Neural cell (in vitro differentiated cells): ENCODE measurements at regions not wholly inside any gene's neighbourhood (a gene's known extent, or its start where the extent isn't known, plus 50 kb on each side); places are given as distances from the start of the nearest gene placed in this dataset.

Experiments used
- H2AFZ ChIP-seq: fragments of 200-600, 300-800 bp; sonication (generic), shearing (Covaris generic); 2 replicates; pipeline ENCODE4 v1.6.0; 2014; ENCODE audit warnings: low read depth, mild to moderate bottlenecking, antibody characterized with exemption, low read length, moderate library complexity
- H3F3A ChIP-seq: fragments of 200-600 bp; shearing (Covaris generic); 2 replicates; pipeline ENCODE4 v1.6.1; 2016; ENCODE audit warnings: mild to moderate bottlenecking, moderate library complexity, mixed read lengths, antibody characterized with exemption, low read length; ENCODE audit not compliant: insufficient read depth, poor library complexity, severe bottlenecking
- H3K27ac ChIP-seq: fragments of 200-600, 300-800 bp; sonication (generic), shearing (Covaris generic); 2 replicates; pipeline ENCODE4 v1.5.1; 2014; ENCODE audit warnings: mild to moderate bottlenecking, low read length, moderate library complexity
- H3K27me3 ChIP-seq: fragments of 300-800, 200-600 bp; sonication (generic), shearing (Covaris generic); 2 replicates; pipeline ENCODE4 v1.6.0; 2014; ENCODE audit warnings: mild to moderate bottlenecking, low read depth, low read length, moderate library complexity; ENCODE audit not compliant: insufficient read depth
- H3K36me3 ChIP-seq: fragments of 300-800, 200-600 bp; sonication (generic), shearing (Covaris generic); 2 replicates; pipeline ENCODE4 v1.5.1; 2014; ENCODE audit warnings: mild to moderate bottlenecking, antibody characterized with exemption, low read length, moderate library complexity; ENCODE audit not compliant: insufficient read depth
- H3K4me2 ChIP-seq: fragments of 300-800, 200-600 bp; sonication (generic), shearing (Covaris generic); 2 replicates; pipeline ENCODE4 v1.6.0; 2014; ENCODE audit warnings: mild to moderate bottlenecking, low read length
- H3K4me3 ChIP-seq: fragments of 300-800, 200-600 bp; sonication (generic), shearing (Covaris generic); 2 replicates; pipeline ENCODE4 v1.5.1; 2014; ENCODE audit warnings: mild to moderate bottlenecking, low read length, moderate library complexity
- H3K79me2 ChIP-seq: fragments of 200-600 bp; shearing (Covaris generic); replicated peaks from 2 replicates; pipeline ENCODE4 v1.6.0; 2014; ENCODE audit warnings: mild to moderate bottlenecking, low read length, moderate library complexity; ENCODE audit not compliant: insufficient read depth
- H3K9ac ChIP-seq: fragments of 300-800, 200-600 bp; sonication (generic), shearing (Covaris generic); 2 replicates; pipeline ENCODE4 v1.6.1; 2016; ENCODE audit warnings: mild to moderate bottlenecking, low read length, mixed read lengths
- H3K9me2 ChIP-seq: fragments of 200-600 bp; shearing (Covaris generic); 2 replicates; pipeline ENCODE4 v1.6.1; 2016; ENCODE audit warnings: mild to moderate bottlenecking, low read length, mixed read lengths; ENCODE audit not compliant: insufficient read depth
- H3K9me3 ChIP-seq: fragments of 200-600, 300-800 bp; sonication (generic), shearing (Covaris generic); 2 replicates; pipeline ENCODE4 v1.6.1; 2016; ENCODE audit warnings: mild to moderate bottlenecking, mixed run types, low read length, moderate library complexity, mixed read lengths
- H4K20me1 ChIP-seq: fragments of 200-600 bp; shearing (Covaris generic); 2 replicates; pipeline ENCODE4 v1.6.1; 2016; ENCODE audit warnings: mild to moderate bottlenecking, mixed run types; ENCODE audit not compliant: insufficient read depth
- CTCF ChIP-seq: fragments of 450-650 bp; IDR thresholded peaks from 2 replicates; pipeline ENCODE4 v1.5.1; 2014; ENCODE audit warnings: antibody characterized with exemption, mild to moderate bottlenecking, moderate library complexity; ENCODE audit not compliant: poor library complexity, severe bottlenecking
- EP300 ChIP-seq: fragments of 450-650 bp; conservative IDR thresholded peaks from 2 replicates; pipeline ENCODE4 v1.6.1; 2014; ENCODE audit warnings: antibody characterized with exemption, mild to moderate bottlenecking, moderate library complexity; ENCODE audit not compliant: poor library complexity, severe bottlenecking
- EZH2 ChIP-seq: fragments of 200-600, 300-800 bp; shearing (Covaris generic), sonication (generic); IDR thresholded peaks from 2 replicates; pipeline ENCODE4 v1.6.1; 2014; ENCODE audit warnings: antibody characterized with exemption, low read length, borderline replicate concordance, mild to moderate bottlenecking; ENCODE audit not compliant: insufficient read depth, poor library complexity, severe bottlenecking
- MXI1 ChIP-seq: fragments of 450-650 bp; conservative IDR thresholded peaks from 2 replicates; pipeline ENCODE4 v1.6.1; 2014; ENCODE audit warnings: antibody characterized with exemption, mild to moderate bottlenecking; ENCODE audit not compliant: poor library complexity, severe bottlenecking
- POLR2AphosphoS5 ChIP-seq: IDR thresholded peaks from 2 replicates; pipeline ENCODE4 v1.6.1; 2012
- SMC3 ChIP-seq: fragments of 450-650 bp; conservative IDR thresholded peaks from 2 replicates; pipeline ENCODE4 v1.6.1; 2014; ENCODE audit warnings: antibody characterized with exemption, mild to moderate bottlenecking, moderate library complexity; ENCODE audit not compliant: poor library complexity
- TAF1 ChIP-seq: IDR thresholded peaks from 2 replicates; pipeline ENCODE4 v1.6.1; 2012; ENCODE audit warnings: low read depth

- no peak overlapping the region for H3K27ac ChIP-seq
- H4K20me1 ChIP-seq: no peaks in the 10 kb centered on the region
- no peak for TF ChIP-seq EZH2
- no peak for TF ChIP-seq CTCF
- no peak for TF ChIP-seq SMC3
- H2AFZ ChIP-seq: no peak overlapping the region
- H3K27me3 ChIP-seq: no peaks in the 10 kb centered on the region
- no peak overlapping the region for H3K9ac ChIP-seq
- H3K9me3 ChIP-seq: no peaks in the 10 kb centered on the region
- H3K4me3 ChIP-seq: no peak overlapping the region
- H3K9me2 ChIP-seq: no peaks in the 10 kb centered on the region
- no peak overlapping the region for H3K4me2 ChIP-seq
- H3K79me2 ChIP-seq: no peaks in the 10 kb centered on the region
- H3K36me3 ChIP-seq: no peaks in the 10 kb centered on the region
- no peaks in the 10 kb centered on the region for H3F3A ChIP-seq
These were observed 87.8 kb upstream of the SNTG2 start for GRCh38 chr2:862731-863466.

GRCh38 chr2:862355-862687 lies 88.3 kb upstream of the SNTG2 start:
- no peak overlapping the region for H3K27ac ChIP-seq
- no peaks in the 10 kb centered on the region for H3K27me3 ChIP-seq
- H3K9ac ChIP-seq: no peak overlapping the region
- H3K79me2 ChIP-seq: no peaks in the 10 kb centered on the region
- no peak overlapping the region for H2AFZ ChIP-seq
- H3K36me3 ChIP-seq: no peaks in the 10 kb centered on the region
- TF ChIP-seq MXI1 (no peak), TAF1 (no peak)
- H4K20me1 ChIP-seq: no peaks in the 10 kb centered on the region
- no peaks in the 10 kb centered on the region for H3F3A ChIP-seq
- no peak overlapping the region for H3K4me3 ChIP-seq
- no peaks in the 10 kb centered on the region for H3K9me2 ChIP-seq
- no peaks in the 10 kb centered on the region for H3K9me3 ChIP-seq
- H3K4me2 ChIP-seq: no peak overlapping the region

- TF ChIP-seq POLR2AphosphoS5: no peak
- TF ChIP-seq MXI1: no peak
- no peak for TF ChIP-seq SMC3
- TF ChIP-seq EP300: no peak
- H3K4me3 ChIP-seq: no peak overlapping the region
These were observed 88.8 kb upstream of the SNTG2 start for GRCh38 chr2:861655-862354.

More at GRCh38 chr2:861655-862354, 88.8 kb upstream of the SNTG2 start:
- Histone ChIP-seq H2AFZ (no peak overlapping the region), H3K9ac (no peak overlapping the region), H3K36me3 (no peaks in the 10 kb centered on the region), H3K9me2 (no peaks in the 10 kb centered on the region), H3K27me3 (no peaks in the 10 kb centered on the region), H3K79me2 (no peaks in the 10 kb centered on the region), H3F3A (no peaks in the 10 kb centered on the region), H3K4me2 (no peak overlapping the region), H3K9me3 (no peaks in the 10 kb centered on the region), H4K20me1 (no peaks in the 10 kb centered on the region), H3K27ac (no peak overlapping the region)
